Fibroblast of lung (primary cell): ENCODE measurements at regions not wholly inside any gene's neighbourhood (a gene's known extent, or its start where the extent isn't known, plus 50 kb on each side); places are given as distances from the start of the nearest gene placed in this dataset.

ENCODE experiments used
- CTCF ChIP-seq, 2 donors: IDR thresholded peaks in 1 of 2; conservative IDR thresholded peaks in 1 of 2; 1 replicate in 1 of 2; 2 replicates in 1 of 2; pipeline ENCODE4 v1.5.1; 2011 to 2012; ENCODE audit warnings: low read length in 2 of 2, control low read depth in 1 of 2, inconsistent platforms in 1 of 2, low read depth in 1 of 2, mild to moderate bottlenecking in 1 of 2
- EZH2 ChIP-seq: IDR thresholded peaks from 2 replicates; pipeline ENCODE4 v1.5.1; 2012; ENCODE audit warnings: low read length, control low read depth, mild to moderate bottlenecking; ENCODE audit errors: missing control alignments

- TF ChIP-seq CTCF (conservative IDR thresholded peaks at IDR 0.05 in 1 of 2, IDR thresholded peaks at IDR 0.05 in 1 of 2; ENCODE audit: low read depth in 1 of 2, low read length in 2 of 2), result no peak
- no peak for TF ChIP-seq EZH2
Observed at GRCh38 chr11:27209562-27210005, 153.4 kb downstream of the CCDC34 start.
